GM18873 (cell line): ENCODE measurements at regions not wholly inside any gene's neighbourhood (a gene's known extent, or its start where the extent isn't known, plus 50 kb on each side); places are given as distances from the start of the nearest gene placed in this dataset.

Experiments
- ATAC-seq: cut with Tn5 transposase; IDR thresholded peaks from one replicate; pipeline ENCODE4 v1.9.1; 2021; ENCODE audit warnings: mild to moderate bottlenecking, moderate library complexity, moderate number of reproducible peaks; ENCODE audit not compliant: unreplicated experiment, low FRiP score

DNA sequence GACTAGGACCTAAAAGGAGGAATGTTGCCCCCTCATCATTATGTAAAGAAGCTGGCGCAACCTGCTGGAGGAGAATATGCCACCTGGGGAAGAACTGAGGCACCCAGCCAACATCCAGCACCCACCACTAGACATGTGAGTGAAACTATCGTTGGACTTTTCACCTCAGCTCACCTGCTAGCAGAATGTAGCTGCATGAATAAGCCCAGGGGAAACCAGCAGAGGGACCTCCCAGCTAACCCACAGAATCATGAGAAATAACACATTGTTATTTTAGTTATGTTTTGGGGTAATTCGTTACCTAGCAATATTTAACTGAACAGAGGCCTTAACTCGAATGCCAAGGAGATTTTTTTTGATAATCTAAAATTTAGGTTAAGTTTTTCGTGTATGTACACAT, 542.5 kb upstream of the DAB1 start:
- ATAC-seq = no peak

DNA sequence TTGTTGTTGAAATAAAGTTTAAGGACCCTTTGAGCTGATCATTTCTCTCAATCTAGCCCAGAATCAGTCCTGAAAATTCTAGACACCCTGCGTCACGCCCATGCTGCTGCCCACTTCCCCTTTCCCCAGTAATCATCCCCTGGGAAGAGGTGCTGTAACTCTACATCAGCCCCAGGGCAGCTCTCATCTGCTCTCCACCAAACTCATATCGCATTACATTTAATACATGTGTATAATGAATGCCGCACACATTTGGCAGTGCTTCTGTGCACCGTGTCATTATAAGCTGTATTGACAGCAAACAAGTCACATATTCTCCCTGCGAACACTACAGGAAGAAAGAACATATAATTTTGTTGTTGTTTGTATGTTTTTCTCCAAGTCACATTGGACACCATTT, 539.7 kb upstream of the DAB1 start:
- no peak for ATAC-seq

DNA sequence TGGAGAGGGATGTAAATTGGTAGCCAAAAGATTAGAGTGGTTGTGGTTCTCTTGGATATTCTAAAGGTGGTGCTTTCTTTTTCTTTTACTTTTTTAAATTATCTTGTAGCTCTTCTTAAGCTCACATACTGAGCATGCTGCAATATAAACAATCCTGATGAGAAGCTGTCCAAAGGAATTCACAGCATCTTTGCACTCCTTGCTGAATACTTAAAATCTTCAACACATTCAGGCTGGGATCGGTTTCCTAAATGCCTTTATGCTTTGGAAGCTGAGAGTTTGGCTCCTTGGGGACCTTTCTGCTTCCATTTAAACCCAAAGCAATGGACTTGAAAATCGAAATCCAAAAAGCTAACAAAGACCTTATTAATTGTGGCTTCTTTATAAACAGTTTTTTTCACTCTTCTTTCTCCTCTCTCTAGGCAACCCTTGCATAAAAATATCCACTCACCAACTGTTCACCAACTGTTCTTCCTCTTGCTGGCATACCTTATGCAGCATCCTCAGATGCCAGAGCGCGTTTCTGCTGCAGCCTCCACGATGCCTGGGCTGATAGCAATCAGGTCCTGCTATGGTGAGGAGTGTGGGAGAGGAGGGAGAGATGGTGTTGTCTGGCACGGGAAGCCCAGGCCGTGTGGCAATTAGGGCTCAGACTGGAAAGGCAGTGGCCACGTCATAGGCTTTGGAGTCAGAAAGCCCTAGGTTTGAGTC, 535.8 kb upstream of the DAB1 start:
- no peak for ATAC-seq

DNA sequence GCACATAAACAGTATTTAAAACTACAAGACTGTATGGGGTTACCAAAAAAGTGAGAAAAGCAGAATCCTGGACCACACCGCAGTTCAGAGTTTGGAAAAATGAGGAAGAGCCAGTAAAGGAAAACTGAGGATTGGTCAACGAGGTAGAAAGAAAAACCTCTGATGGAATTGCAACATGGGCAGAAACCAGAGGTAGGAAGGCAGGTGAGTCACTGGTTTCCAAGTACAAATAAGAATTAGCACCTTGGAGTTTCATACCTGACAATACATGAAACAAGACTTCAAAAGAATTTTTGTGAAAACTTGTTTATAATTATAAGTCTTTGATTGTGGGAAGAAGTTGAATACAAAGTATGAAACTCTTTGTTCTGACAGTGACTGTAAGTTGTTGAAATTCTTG, 533.7 kb upstream of the DAB1 start:
- no peak for ATAC-seq

DNA sequence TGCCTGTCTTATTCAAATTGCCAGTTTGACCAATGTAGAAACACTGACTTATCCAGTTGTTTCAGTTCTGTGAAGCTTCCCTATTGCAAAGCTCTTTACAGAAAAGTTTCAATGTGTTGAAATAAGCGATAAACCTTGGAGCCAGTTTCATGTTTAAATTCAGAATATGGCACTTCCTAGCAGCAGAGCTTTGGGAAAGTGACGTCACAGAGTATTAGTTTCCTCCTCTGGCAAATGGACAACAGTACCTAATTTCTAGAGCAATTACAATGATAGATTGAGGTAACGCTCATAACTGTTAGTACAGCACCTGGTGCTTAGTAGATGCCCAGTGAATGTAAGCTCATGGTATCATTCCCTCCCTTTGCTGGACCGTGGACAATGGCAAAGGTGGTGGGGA, 527.5 kb upstream of the DAB1 start:
- ATAC-seq = no peak

DNA sequence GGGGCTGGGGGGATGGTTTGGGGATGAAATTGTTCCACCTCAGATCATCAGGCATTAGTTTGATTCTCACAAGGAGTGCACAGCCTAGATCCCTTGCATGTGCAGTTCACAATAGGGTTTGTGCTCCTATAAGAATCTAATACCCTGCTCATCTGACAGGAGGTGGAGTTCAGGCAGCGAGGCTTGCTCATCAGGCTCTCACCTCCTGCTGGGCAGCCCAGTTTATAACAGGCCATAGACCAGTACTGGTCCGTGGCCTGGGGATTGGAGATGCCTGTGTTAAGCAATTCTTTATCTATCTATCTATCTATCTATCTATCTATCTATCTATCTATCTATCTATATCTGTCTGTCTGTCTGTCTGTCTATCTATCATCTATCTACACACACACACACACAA, 525.3 kb upstream of the DAB1 start:
- no peak for ATAC-seq

DNA sequence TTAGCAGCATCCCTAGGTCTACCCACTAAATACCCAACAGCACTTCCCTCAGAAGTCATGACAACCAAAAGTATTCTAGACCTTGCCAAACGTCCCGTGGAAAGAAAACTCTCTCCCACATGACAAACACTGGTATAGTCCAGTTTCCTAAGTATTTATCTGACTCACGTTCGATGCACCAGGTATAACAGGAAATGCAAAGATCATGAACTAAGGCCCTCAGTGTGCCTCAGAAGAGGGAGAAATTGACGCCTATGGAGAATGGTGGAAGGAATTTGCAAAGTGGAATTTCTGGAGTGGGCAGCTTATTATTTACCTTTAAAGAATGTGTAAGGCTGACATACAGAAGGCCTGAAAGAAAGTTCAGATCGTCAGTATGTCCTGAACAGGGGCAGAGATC, 523.6 kb upstream of the DAB1 start:
- no peak for ATAC-seq

DNA sequence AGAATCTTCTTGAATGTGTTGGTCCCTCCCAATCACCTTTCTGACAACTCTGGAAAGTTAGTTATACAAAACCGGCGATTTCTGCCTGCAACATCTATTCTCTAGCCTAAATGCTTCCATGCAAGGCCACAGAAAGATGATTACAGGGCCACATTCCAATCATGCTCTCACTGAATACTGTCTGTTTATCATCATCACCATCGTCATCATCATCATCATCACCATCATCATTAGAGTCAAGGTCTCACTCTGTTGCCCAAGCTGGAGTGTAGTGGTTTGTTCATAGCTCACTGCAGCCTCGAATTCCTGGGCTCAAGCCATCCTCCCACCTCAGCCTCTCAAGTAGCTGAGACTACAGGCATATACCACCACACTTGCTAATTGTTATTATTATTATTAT, 521.2 kb upstream of the DAB1 start:
- ATAC-seq = no peak

DNA sequence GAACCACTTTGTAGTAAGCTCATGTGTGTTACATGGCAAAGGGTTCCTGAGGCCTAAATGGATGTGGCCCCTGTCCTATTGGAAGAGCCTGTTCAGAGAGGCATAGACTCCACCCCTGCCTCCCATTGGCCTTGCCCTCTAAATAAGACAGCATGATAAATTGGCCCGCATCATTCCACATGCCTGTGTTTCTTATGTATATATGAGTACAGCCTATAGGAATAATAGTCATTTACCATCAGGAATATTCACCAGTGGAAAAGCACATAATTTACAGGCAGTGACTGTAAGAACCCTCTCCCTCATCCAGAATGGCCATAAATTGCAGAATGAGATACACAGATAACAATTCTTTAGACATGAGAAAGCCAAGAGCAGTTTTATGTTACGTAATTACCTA, 519.5 kb upstream of the DAB1 start:
- ATAC-seq = no peak

DNA sequence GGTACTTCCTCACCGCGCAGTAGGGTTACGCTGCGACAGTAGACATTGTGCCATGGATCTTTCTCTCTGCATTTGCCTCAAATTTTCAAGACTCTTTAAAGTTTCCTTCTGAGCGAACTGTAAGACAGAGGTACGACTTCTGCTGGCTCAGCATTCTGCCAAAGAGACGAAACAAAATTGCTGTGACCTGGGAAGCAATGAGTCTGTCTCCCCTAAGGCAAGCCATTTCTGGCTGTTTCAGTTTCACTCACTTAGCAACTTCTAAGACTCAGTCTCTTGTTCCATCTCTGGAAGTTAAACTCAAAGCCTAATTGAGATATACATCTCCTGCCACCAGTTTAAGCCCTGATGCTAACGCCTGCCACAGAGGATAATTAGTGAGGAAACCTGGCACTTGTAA, 510.9 kb upstream of the DAB1 start:
- ATAC-seq = no peak

DNA sequence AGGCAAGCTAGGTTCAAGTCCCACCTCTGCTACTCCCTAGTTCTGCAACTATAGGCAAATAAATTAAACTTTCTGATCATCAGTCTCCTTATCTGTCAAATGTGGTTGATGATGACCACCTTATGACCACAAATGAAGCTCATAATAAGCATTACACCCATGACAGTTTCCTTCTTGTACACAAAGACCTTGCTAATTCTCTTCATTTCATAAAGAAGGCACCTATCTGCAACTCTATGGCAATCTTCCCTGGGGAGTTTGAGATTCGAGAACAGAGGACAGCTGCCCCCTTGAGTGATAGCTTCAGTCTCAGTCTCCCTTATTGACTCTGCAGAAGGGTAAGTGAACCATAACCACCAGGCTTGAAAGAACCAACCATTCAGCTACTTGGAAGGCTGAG, 503.1 kb upstream of the DAB1 start:
- no peak for ATAC-seq

DNA sequence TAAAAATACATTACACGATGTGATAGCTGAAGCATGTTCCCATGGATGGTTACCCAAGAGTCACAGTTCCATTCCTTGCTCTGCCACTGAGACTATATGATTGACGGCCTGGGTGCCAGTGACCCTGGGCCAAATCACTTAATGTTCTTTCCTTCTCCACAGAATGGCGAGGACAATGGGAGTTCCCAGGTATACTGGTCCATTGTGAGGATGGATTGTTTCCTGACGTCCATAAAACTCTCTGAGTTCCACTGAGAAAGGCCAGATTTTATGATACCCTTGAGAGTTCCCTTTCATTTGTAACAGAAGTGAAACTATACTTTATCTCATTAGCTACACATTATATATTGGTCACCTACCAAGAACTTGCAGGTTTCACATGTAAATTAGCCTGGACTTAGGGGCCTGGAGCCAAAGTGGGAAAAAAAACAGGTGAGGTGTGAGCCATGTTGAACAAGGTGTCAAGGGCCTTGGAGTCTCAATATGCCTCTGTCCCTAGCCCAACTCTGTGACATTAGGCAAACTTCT, 502.2 kb upstream of the DAB1 start:
- no peak for ATAC-seq

DNA sequence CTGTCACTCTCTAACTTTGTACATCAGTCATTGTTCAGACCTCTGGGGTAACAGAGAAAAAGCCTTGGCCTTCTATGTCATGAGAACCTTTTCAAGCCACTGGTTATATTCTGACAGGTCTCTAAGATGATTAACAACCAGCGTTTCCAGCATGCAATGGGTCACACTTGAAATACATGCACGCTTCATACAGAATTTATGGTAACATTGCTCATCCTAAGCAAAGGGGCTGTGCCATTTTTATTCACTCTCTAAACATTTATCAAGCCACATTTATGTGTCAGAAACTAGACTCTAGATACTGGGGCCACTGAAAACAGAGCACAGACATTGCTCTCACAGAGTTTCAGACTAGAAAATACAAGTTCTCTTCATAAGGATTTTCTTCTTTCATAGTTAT, 501.4 kb upstream of the DAB1 start:
- no peak for ATAC-seq

DNA sequence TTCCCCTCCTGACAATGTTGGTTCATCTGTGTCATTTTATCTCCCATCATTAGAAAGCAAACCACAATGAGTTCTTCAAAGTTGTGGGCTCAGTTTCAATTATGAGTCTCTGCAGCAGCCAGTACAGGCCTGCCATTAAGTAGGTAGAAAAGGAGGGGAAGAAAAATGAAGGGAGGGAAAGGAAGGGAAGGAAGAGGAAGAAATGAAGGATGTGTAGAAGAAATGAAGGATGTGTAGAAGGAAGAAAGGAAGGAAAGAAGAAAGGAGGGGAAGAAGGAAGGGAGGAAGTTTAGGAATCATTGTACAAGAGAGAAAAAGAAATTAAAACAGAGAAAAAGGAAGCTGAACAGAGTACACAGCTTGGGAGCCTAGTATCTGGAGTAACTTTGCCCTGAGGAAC, 498.3 kb upstream of the DAB1 start:
- ATAC-seq = no peak

DNA sequence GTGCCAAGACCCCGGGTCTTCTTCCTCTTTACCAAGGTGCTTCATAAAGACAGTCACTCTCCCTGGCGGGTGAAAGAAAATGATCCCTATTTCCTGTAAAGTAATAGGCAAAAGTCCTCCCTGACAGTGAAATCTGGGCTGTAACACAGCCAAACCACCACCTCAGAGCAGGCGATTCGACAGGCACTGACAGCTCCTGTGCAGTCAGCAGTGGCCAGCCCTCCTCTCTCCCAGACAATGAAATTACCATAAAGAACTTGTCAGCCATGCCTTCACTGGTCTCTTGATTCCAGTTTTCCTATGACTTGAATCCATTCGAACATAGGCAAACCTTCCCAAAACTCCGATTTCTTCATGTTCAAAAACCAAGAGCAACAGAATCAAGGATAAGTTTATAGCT, 492.2 kb upstream of the DAB1 start:
- ATAC-seq = no peak

DNA sequence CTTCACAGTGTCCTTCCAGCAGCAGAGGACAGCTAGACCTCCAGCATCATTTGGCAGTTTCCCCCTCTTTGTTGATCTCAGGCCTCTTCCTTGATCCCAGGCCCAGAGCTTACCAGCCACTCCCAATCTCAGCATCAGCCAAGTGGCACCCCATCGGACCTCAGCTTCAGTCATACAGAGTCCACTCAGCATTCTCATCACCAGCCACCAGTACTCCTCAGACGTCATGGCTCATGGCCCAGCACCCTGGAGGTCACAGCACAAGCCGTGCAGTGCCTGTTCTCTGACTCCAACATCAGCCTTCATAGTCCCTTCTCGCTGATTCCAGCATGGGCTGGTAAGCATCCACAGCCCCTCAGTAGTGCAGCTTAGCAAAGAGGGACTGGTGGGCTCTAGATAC, 487.6 kb upstream of the DAB1 start:
- no peak for ATAC-seq

DNA sequence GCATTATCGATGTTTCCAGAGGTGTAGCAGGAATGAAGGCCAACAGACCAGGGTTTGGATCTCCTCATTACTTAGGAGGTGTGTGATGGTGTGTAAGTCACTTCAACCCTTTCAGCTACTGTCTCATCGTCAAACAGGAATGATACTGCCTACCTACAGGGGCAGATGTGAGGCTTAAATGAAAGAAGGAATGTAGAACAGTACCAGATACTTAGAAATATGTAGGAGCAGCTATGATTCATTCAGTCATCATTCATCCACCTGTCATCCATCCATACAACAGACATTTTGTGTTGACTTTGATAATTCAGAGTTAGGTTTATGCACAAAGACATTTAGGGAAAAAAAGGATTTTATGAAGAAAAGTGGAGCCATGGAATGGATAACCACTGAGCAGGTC, 486.9 kb upstream of the DAB1 start:
- ATAC-seq = no peak

DNA sequence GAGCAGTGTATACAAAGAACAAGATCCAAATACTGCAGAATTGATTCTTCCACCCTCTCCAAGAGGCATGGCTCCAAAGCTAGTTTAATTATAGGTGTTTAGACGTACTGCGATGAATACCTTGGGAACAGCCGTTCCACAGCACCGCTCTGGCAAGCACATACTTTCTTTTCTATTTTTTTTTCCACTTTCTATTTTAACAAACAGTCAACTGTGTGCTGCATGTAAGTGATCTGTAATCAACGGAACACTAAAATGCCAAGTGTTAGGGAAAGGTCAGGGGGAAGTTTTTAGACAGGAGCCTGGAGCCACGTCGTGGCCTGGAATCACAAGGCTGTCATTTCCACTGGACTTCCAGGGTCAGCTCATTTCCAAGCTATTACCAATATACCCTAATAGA, 486.4 kb upstream of the DAB1 start:
- no peak for ATAC-seq

DNA sequence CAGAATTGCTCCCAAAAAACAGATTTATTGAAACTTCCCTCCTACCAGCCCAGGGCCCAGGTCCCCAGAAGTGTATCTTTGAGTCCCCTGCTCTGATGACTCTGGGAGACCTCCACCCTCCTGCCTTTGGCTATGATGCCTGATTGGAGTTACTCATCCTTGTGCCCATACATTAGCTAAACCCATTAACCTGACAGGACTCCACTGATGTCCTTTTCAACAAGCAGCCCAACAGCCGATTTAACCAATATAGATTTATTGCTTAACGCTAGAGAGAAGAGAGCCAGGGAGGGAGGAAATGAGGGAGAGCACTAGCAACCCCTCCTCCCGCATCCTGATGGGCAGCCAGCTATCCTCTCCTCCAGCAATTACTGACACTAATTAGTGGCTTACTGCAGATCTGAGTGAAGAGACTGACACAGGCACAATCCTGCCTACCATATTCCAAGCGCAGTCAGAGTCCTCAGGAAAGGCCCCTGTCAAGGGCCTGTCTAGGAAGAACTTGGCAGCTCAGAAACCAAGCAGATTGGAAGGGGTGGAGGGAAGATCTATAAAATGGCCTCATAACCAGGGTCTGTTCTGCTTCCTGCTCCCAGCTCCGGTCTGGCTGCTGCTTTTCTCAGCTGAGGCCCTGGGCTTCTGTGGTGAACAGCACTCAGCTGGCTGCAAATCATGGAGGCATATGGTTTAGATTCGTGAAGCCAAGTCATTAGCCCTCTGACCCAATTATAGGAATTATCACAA, 484.5 kb upstream of the DAB1 start:
- no peak for ATAC-seq

DNA sequence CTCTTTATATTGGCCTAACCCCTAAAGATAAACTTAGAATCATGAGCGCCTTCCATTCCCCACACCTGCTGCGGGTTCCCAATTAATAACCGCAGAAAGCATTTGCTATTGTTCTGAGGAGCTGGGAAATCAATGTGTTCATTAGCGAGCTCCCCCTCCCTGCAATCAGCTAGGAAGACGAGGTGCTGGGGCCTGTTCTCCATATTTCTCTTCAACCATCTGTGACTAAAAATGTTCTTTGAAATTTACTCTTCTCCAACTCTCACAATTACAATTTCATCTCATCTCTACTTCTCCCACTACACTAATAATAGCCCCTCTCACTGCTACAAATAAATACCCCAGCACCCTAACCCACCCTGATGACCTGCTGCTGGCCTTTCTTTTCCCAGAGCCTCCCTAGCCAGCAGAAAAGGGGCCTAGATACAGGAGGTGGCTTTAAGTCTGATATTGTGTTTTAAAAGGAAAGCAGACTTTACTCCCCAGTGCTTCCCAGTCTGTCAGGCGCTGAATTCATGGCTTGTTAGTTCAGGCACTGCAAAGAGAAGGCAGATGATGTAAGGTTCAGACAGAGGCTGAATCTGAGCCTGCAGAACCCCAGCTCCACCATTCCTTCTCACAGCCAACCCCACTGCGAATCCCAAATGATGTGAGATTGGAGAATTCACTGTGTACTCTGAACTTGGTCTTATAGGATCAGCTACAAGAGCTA, 477.5 kb upstream of the DAB1 start:
- no peak for ATAC-seq

DNA sequence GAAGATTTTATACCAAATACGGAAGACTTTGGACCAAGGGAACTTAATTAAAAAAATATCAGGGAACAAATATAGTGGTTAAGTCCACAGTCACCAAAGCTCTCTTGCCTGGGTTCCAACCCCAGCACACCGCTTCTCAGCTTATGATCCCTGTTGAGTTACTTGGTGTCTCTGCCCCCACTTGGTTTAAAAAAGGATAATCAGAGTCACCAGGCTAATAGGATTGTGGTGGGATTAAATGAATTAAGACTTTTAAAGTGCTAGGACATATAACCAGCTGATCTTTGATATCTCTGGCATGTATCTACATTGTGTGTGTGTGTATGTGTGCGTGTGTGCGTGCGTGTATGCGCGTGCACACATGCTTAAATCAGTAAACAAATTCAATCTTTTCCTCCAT, 474.7 kb upstream of the DAB1 start:
- no peak for ATAC-seq

DNA sequence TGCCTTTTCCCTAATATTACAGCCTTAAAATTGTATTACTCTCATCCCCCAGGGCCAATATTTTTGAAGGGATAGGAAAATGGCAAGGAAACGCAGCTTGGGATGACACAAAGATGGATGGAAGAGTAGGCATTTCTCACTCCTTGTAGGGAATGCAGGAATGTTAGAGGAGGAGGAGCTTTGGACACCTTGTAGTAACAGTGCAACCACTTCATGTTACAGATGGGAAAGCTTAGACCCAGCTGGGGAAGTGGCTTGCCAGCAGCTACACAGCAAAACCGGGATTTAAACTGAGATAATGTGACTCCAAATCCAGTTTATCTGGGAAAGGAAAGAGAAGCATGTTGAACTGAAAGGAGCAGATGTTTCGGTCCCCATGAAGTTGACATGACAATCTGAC, 473.7 kb upstream of the DAB1 start:
- no peak for ATAC-seq
